GM12864 (cell line): ENCODE measurements at regions not wholly inside any gene's neighbourhood (a gene's known extent, or its start where the extent isn't known, plus 50 kb on each side); places are given as distances from the start of the nearest gene placed in this dataset.

Experiments
- DNase-seq: peaks from one replicate; pipeline ENCODE4 v3.0.0-alpha.2; 2011; ENCODE audit warnings: low read depth
- H3K4me3 ChIP-seq: 2 replicates; pipeline ENCODE4 v1.5.1; 2011; ENCODE audit warnings: mild to moderate bottlenecking, low read depth, low read length, control low read depth
- CTCF ChIP-seq: IDR thresholded peaks from 2 replicates; pipeline ENCODE4 v1.5.1; 2011; ENCODE audit warnings: low read depth, mild to moderate bottlenecking, moderate library complexity, low read length, control low read depth, inconsistent platforms; ENCODE audit errors: missing control alignments

- H3K4me3 ChIP-seq: no peak overlapping the region
- no peak for TF ChIP-seq CTCF
- no peak for DNase-seq
Measured at GRCh38 chr4:83723609-83724008, 187.7 kb downstream of the GPAT3 start.

- TF ChIP-seq CTCF: no peak
- H3K4me3 ChIP-seq: no peak overlapping the region
- DNase-seq: no peak
Measured at GRCh38 chr4:83722730-83723269, 186.9 kb downstream of the GPAT3 start.

- no peak for TF ChIP-seq CTCF
Measured at GRCh38 chr4:83716874-83717273, 181.0 kb downstream of the GPAT3 start.

GRCh38 chr4:83712890-83713289 is 177.0 kb downstream of the GPAT3 start:
- no peak for DNase-seq
- no peak for TF ChIP-seq CTCF
- no peak overlapping the region for H3K4me3 ChIP-seq

More at GRCh38 chr4:83716874-83717273, 181.0 kb downstream of the GPAT3 start:
- no peak for DNase-seq
- no peak overlapping the region for H3K4me3 ChIP-seq

- H3K4me3 ChIP-seq: no peak overlapping the region
- DNase-seq: no peak
- no peak for TF ChIP-seq CTCF
Measured at GRCh38 chr4:83709627-83710026, 173.7 kb downstream of the GPAT3 start.

- TF ChIP-seq CTCF: no peak
- H3K4me3 ChIP-seq: no peak overlapping the region
- no peak for DNase-seq
Measured at GRCh38 chr4:83708500-83709175, 172.7 kb downstream of the GPAT3 start.

GRCh38 chr4:83704786-83705185 is 168.9 kb downstream of the GPAT3 start:
- H3K4me3 ChIP-seq: no peak overlapping the region
- no peak for TF ChIP-seq CTCF
- no peak for DNase-seq
